OCI-LY7 (cell line): ENCODE measurements at regions not wholly inside any gene's neighbourhood (a gene's known extent, or its start where the extent isn't known, plus 50 kb on each side); places are given as distances from the start of the nearest gene placed in this dataset.

Experiments
- BruUV-seq: library from RNA; stranded (reverse); fragments of 400-500 nt; replicated peaks from 2 replicates; lab custom pipeline; 2021; lab: Mats Ljungman, UMichigan
- CTCF ChIA-PET: fragments of 300-600 bp; sonication (Branson Sonifier 250); formaldehyde crosslinking; loops from one replicate; lab custom pipeline; 2022; ENCODE audit warnings: antibody characterized with exemption; ENCODE audit not compliant: unreplicated experiment; lab: Charles Lee
- POLR2A ChIA-PET: fragments of 300-600 bp; sonication (Branson Sonifier 250); formaldehyde crosslinking; loops from one replicate; lab custom pipeline; 2022; ENCODE audit warnings: antibody characterized with exemption; lab: Charles Lee
- DNase-seq: peaks from one replicate; pipeline ENCODE4 v3.0.0-alpha.2; 2015; ENCODE audit warnings: low spot score
- H2AFZ ChIP-seq: fragments of 200-600 bp; sonication (generic), shearing (Covaris generic); 2 replicates; pipeline ENCODE4 v1.6.1; 2014; ENCODE audit warnings: mild to moderate bottlenecking, antibody characterized with exemption, low read length, moderate library complexity
- H3K27ac ChIP-seq: fragments of 200-600 bp; sonication (generic); 2 replicates; pipeline ENCODE4 v1.5.1; 2014; ENCODE audit warnings: mixed run types, low read depth, mild to moderate bottlenecking, moderate library complexity, low read length, inconsistent platforms; ENCODE audit not compliant: poor library complexity, severe bottlenecking
- H3K36me3 ChIP-seq: fragments of 200-600 bp; sonication (generic); 2 replicates; pipeline ENCODE4 v1.6.1; 2014; ENCODE audit warnings: mild to moderate bottlenecking, antibody characterized with exemption, low read length, moderate library complexity, mixed read lengths; ENCODE audit not compliant: insufficient read depth
- H3K4me1 ChIP-seq: fragments of 200-600 bp; sonication (generic); 2 replicates; pipeline ENCODE4 v1.5.1; 2014; ENCODE audit warnings: mild to moderate bottlenecking, low read length; ENCODE audit not compliant: insufficient read depth, poor library complexity, severe bottlenecking
- H3K4me2 ChIP-seq: fragments of 200-600 bp; sonication (generic); 2 replicates; pipeline ENCODE4 v1.6.1; 2014; ENCODE audit warnings: mild to moderate bottlenecking, low read length
- H3K4me3 ChIP-seq: fragments of 200-600 bp; sonication (generic); 2 replicates; pipeline ENCODE4 v1.5.1; 2014; ENCODE audit warnings: mild to moderate bottlenecking, low read depth, low read length; ENCODE audit not compliant: poor library complexity, severe bottlenecking
- H3K79me2 ChIP-seq: fragments of 200-600 bp; sonication (generic); 2 replicates; pipeline ENCODE4 v1.6.1; 2016; ENCODE audit warnings: low read depth, mild to moderate bottlenecking, low read length, moderate library complexity, mixed read lengths; ENCODE audit not compliant: insufficient read depth
- H3K9me2 ChIP-seq: fragments of 200-600 bp; sonication (generic); 2 replicates; pipeline ENCODE4 v1.6.1; 2016; ENCODE audit warnings: mild to moderate bottlenecking, low read length, mixed read lengths; ENCODE audit not compliant: insufficient read depth
- H3K9me3 ChIP-seq: fragments of 200-600 bp; sonication (generic); 2 replicates; pipeline ENCODE4 v1.6.1; 2014; ENCODE audit warnings: mild to moderate bottlenecking, mixed run types, low read length, mixed read lengths
- H4K20me1 ChIP-seq: fragments of 200-600 bp; sonication (generic); 2 replicates; pipeline ENCODE4 v1.6.1; 2014; ENCODE audit warnings: mild to moderate bottlenecking, antibody characterized with exemption, low read length, moderate library complexity, mixed read lengths; ENCODE audit not compliant: insufficient read depth
- CTCF ChIP-seq: fragments of 200-600 bp; sonication (generic); conservative IDR thresholded peaks from 2 replicates; pipeline ENCODE4 v1.5.1; 2014; ENCODE audit warnings: mild to moderate bottlenecking, antibody characterized with exemption, low read length, moderate library complexity, mixed read lengths
- EZH2phosphoT487 ChIP-seq: fragments of 200-600 bp; sonication (generic); IDR thresholded peaks from 2 replicates; pipeline ENCODE4 v1.6.1; 2018; ENCODE audit warnings: low read depth, borderline replicate concordance, mild to moderate bottlenecking, mixed run types, antibody characterized with exemption, low read length, moderate library complexity, mixed read lengths
- intact Hi-C: fragments of 100-400 bp; cut with micrococcal nuclease; formaldehyde crosslinking; loops from one replicate; pipeline ENCODE4 v1.10.0; 2022; ENCODE audit not compliant: unreplicated experiment

- no peak overlapping the region for H3K4me2 ChIP-seq
- no peak for DNase-seq
- no peaks in the 10 kb centered on the region for H3K9me2 ChIP-seq
- POLR2A ChIA-PET, result no interaction called here
- no peaks in the 10 kb centered on the region for H4K20me1 ChIP-seq
- intact Hi-C loops, result no loop called here
- BruUV-seq, result no TSS peak
- no peaks in the 10 kb centered on the region for H3K36me3 ChIP-seq
- H3K79me2 ChIP-seq, result no peaks in the 10 kb centered on the region
- H3K27ac ChIP-seq, result no peak overlapping the region
- no peak for TF ChIP-seq CTCF
- TF ChIP-seq EZH2phosphoT487, result no peak
- no peak overlapping the region for H2AFZ ChIP-seq
- no peaks in the 10 kb centered on the region for H3K4me1 ChIP-seq
- H3K9me3 ChIP-seq, result no peaks in the 10 kb centered on the region
- H3K4me3 ChIP-seq, result no peak overlapping the region
- CTCF ChIA-PET, result no interaction called here
These were observed 186.2 kb upstream of the WSCD1 start for GRCh38 chr17:5883775-5884665.

- Histone ChIP-seq H3K9me3 (no peaks in the 10 kb centered on the region), H4K20me1 (no peaks in the 10 kb centered on the region), H3K79me2 (no peaks in the 10 kb centered on the region), H3K36me3 (no peaks in the 10 kb centered on the region), H2AFZ (no peak overlapping the region), H3K4me3 (no peak overlapping the region), H3K27ac (no peak overlapping the region), H3K9me2 (no peaks in the 10 kb centered on the region), H3K4me2 (no peak overlapping the region), H3K4me1 (no peaks in the 10 kb centered on the region)
- no peak for DNase-seq
- POLR2A ChIA-PET, result no interaction called here
- BruUV-seq, result no TSS peak
- intact Hi-C loops, result no loop called here
- TF ChIP-seq CTCF (no peak), EZH2phosphoT487 (no peak)
- CTCF ChIA-PET, result no interaction called here
These were observed 184.8 kb upstream of the WSCD1 start for GRCh38 chr17:5885336-5885735.

GRCh38 chr17:5888811-5889210 lies 181.4 kb upstream of the WSCD1 start:
- intact Hi-C loops, result no loop called here
- no peak overlapping the region for H2AFZ ChIP-seq
- DNase-seq, result no peak
- no peak overlapping the region for H3K27ac ChIP-seq
- H3K9me3 ChIP-seq, result no peaks in the 10 kb centered on the region
- no peaks in the 10 kb centered on the region for H3K36me3 ChIP-seq
- H3K9me2 ChIP-seq, result no peaks in the 10 kb centered on the region
- H3K79me2 ChIP-seq, result no peaks in the 10 kb centered on the region
- no TSS peak for BruUV-seq
- no peaks in the 10 kb centered on the region for H4K20me1 ChIP-seq
- no peak overlapping the region for H3K4me3 ChIP-seq
- H3K4me2 ChIP-seq, result no peak overlapping the region
- TF ChIP-seq CTCF (no peak), EZH2phosphoT487 (no peak)
- CTCF ChIA-PET, result no interaction called here
- POLR2A ChIA-PET, result no interaction called here
- no peaks in the 10 kb centered on the region for H3K4me1 ChIP-seq
